HL-60 (cell line): ENCODE measurements at regions not wholly inside any gene's neighbourhood (a gene's known extent, or its start where the extent isn't known, plus 50 kb on each side); places are given as distances from the start of the nearest gene placed in this dataset.

ENCODE experiments used
- DNase-seq, 2 experiments: peaks; one replicate each; pipeline ENCODE4 v3.0.0-alpha.2; 2010 to 2020; ENCODE audit warnings: low read depth in 1 of 2, low spot score in 1 of 2
- H3K27ac ChIP-seq: fragments of 250-450 bp; sonication (Bioruptor Pico); replicated peaks from 2 replicates; pipeline ENCODE4 v1.5.1; 2020; ENCODE audit warnings: mild to moderate bottlenecking, moderate library complexity
- H3K27me3 ChIP-seq: fragments of 250-450 bp; sonication (Bioruptor Pico); 2 replicates; pipeline ENCODE4 v1.5.1; 2021; ENCODE audit warnings: mild to moderate bottlenecking, moderate library complexity; ENCODE audit not compliant: insufficient read depth, poor library complexity, severe bottlenecking
- H3K4me3 ChIP-seq: replicated peaks from 2 replicates; pipeline ENCODE4 v1.5.1; 2011; ENCODE audit warnings: mild to moderate bottlenecking, control low read depth, low read length; ENCODE audit not compliant: insufficient read depth
- CTCF ChIP-seq: IDR thresholded peaks from one replicate; pipeline ENCODE4 v1.5.1; 2011; ENCODE audit warnings: low read length, control low read depth, inconsistent platforms; ENCODE audit not compliant: insufficient read depth
- GABPA ChIP-seq: IDR thresholded peaks from 2 replicates; pipeline ENCODE4 v1.6.1; 2012; ENCODE audit warnings: low read depth
- POLR2AphosphoS5 ChIP-seq: IDR thresholded peaks from 2 replicates; pipeline ENCODE4 v1.6.1; 2012; ENCODE audit warnings: low read depth
- REST ChIP-seq: IDR thresholded peaks from 2 replicates; pipeline ENCODE4 v1.6.1; 2012; ENCODE audit warnings: low read depth; ENCODE audit not compliant: insufficient replicate concordance
- SPI1 ChIP-seq: IDR thresholded peaks from 2 replicates; pipeline ENCODE4 v1.6.1; 2012; ENCODE audit warnings: low read depth, mild to moderate bottlenecking, borderline replicate concordance

- no peak overlapping the region for H3K27ac ChIP-seq
- no peaks in the 10 kb centered on the region for H3K27me3 ChIP-seq
- no peak for TF ChIP-seq REST
- no peak for DNase-seq
- no peak overlapping the region for H3K4me3 ChIP-seq
These were observed 51.4 kb upstream of the EGFR start for GRCh38 chr7:54967377-54967776.

- no peak for DNase-seq
- Histone ChIP-seq H3K4me3 (no peak overlapping the region), H3K27ac (no peak overlapping the region), H3K27me3 (no peaks in the 10 kb centered on the region)
- no peak for TF ChIP-seq SPI1
- no peak for TF ChIP-seq POLR2AphosphoS5
- TF ChIP-seq GABPA = no peak
- TF ChIP-seq CTCF = no peak
- TF ChIP-seq REST = no peak
These were observed 50.8 kb upstream of the EGFR start for GRCh38 chr7:54968018-54968417.
